ENCODE measurements at regions not wholly inside any gene's neighbourhood (a gene's known extent, or its start where the extent isn't known, plus 50 kb on each side); places are given as distances from the start of the nearest gene placed in this dataset.

GRCh38 chr3:163058031-163058854 lies 1561.6 kb downstream of the OTOL1 start:
- DNase-seq (ENCODE audit: low spot score), result no peak
- TF ChIP-seq CTCF (IDR thresholded peaks at IDR 0.05; ENCODE audit: extremely low read depth, missing control alignments), result no peak

- no peak for DNase-seq (ENCODE audit: low spot score)
- no peak for TF ChIP-seq CTCF (IDR thresholded peaks at IDR 0.05; ENCODE audit: extremely low read depth, missing control alignments)
These were observed 1575.1 kb downstream of the OTOL1 start for GRCh38 chr3:163071713-163072112.
